SH-SY5Y (cell line): ENCODE measurements at regions not wholly inside any gene's neighbourhood (a gene's known extent, or its start where the extent isn't known, plus 50 kb on each side); places are given as distances from the start of the nearest gene placed in this dataset.

ENCODE experiments used
- GATA2 ChIP-seq: IDR thresholded peaks from 2 replicates; pipeline ENCODE4 v1.6.1; 2011; ENCODE audit warnings: mild to moderate bottlenecking, low read depth, low read length
- GATA3 ChIP-seq: IDR thresholded peaks from 2 replicates; pipeline ENCODE4 v1.6.1; 2011; ENCODE audit warnings: low read depth, mild to moderate bottlenecking, low read length, moderate library complexity

GRCh38 chr6:112770308-112770707 is 423.2 kb downstream of the RFPL4B start:
- no peak for TF ChIP-seq GATA2
- TF ChIP-seq GATA3, result no peak
